Left colon (tissue), 2 donors: ENCODE measurements at regions not wholly inside any gene's neighbourhood (a gene's known extent, or its start where the extent isn't known, plus 50 kb on each side); places are given as distances from the start of the nearest gene placed in this dataset.

Experiments
- ATAC-seq: fragments of 200-7000 bp; cut with Tn5 transposase; one replicate; pipeline ENCODE4 v1.9.1; 2020; ENCODE audit warnings: mild to moderate bottlenecking, moderate library complexity
- DNase-seq, 2 donors: peaks; one replicate each; pipeline ENCODE4 v3.0.0-alpha.2; 2020
- intact Hi-C, 2 donors: fragments of 100-400 bp; cut with DNase I in 1 of 2; cut with micrococcal nuclease in 1 of 2; formaldehyde crosslinking; loops; one replicate each; pipeline versions ENCODE4 v1.11.2 to v1.14.0; 2022; cut with DNase I, micrococcal nuclease
- donor health status: DM: no; HTN: no; CAD: no.
- donor health status: DM: yes; HTN: yes; CAD: no.

GRCh38 chr16:6131526-6132050, 1034.0 kb upstream of the EEF2KMT start:
- no peak for ATAC-seq
- intact Hi-C loops = no loop called here

GRCh38 chr16:6125483-6126259, 1028.1 kb upstream of the EEF2KMT start:
- DNase-seq = no peak
- intact Hi-C loops = no loop called here
- no peak for ATAC-seq

More at GRCh38 chr16:6131526-6132050, 1034.0 kb upstream of the EEF2KMT start:
- no peak for DNase-seq

- ATAC-seq = no peak
- intact Hi-C loops = no loop called here
- no peak for DNase-seq
These were observed 1026.5 kb upstream of the EEF2KMT start for GRCh38 chr16:6124136-6124535.

GRCh38 chr16:6122401-6122800, 1024.8 kb upstream of the EEF2KMT start:
- no peak for ATAC-seq
- intact Hi-C loops = no loop called here
- no peak for DNase-seq

- DNase-seq (no peak), ATAC-seq (no peak)
- intact Hi-C loops = no loop called here
These were observed 1017.1 kb upstream of the EEF2KMT start for GRCh38 chr16:6114691-6115090.

- ATAC-seq (no peak), DNase-seq (no peak)
- intact Hi-C loops = no loop called here
These were observed 1016.2 kb upstream of the EEF2KMT start for GRCh38 chr16:6113749-6114148.

- DNase-seq (no peak), ATAC-seq (no peak)
- intact Hi-C loops = no loop called here
These were observed 1015.1 kb upstream of the EEF2KMT start for GRCh38 chr16:6112700-6113099.

GRCh38 chr16:6111390-6111789, 1013.8 kb upstream of the EEF2KMT start:
- ATAC-seq = no peak
- intact Hi-C loops = no loop called here
- DNase-seq = no peak

- no peak for DNase-seq
- ATAC-seq = no peak
- intact Hi-C loops = no loop called here
These were observed 1012.8 kb upstream of the EEF2KMT start for GRCh38 chr16:6110346-6110745.

GRCh38 chr16:6106061-6106460, 1008.5 kb upstream of the EEF2KMT start:
- DNase-seq (no peak), ATAC-seq (no peak)
- intact Hi-C loops = no loop called here

GRCh38 chr16:6105115-6105514, 1007.5 kb upstream of the EEF2KMT start:
- no peak for ATAC-seq
- no peak for DNase-seq
- intact Hi-C loops = no loop called here

- ATAC-seq (no peak), DNase-seq (no peak)
- intact Hi-C loops = no loop called here
These were observed 1006.8 kb upstream of the EEF2KMT start for GRCh38 chr16:6104428-6104827.

- ATAC-seq (no peak), DNase-seq (no peak)
- intact Hi-C loops = no loop called here
These were observed 1006.0 kb upstream of the EEF2KMT start for GRCh38 chr16:6103561-6103960.

GRCh38 chr16:6099102-6099501, 1001.5 kb upstream of the EEF2KMT start:
- intact Hi-C loops = no loop called here
- DNase-seq (no peak), ATAC-seq (no peak)

GRCh38 chr16:6096931-6097670, 999.5 kb upstream of the EEF2KMT start:
- DNase-seq (no peak), ATAC-seq (no peak)
- intact Hi-C loops = no loop called here

GRCh38 chr16:6095414-6095813, 997.8 kb upstream of the EEF2KMT start:
- ATAC-seq = no peak
- no peak for DNase-seq

GRCh38 chr16:6091021-6091420, 993.4 kb upstream of the EEF2KMT start:
- DNase-seq (no peak), ATAC-seq (no peak)
- intact Hi-C loops = no loop called here

More at GRCh38 chr16:6095414-6095813, 997.8 kb upstream of the EEF2KMT start:
- intact Hi-C loops = no loop called here

- intact Hi-C loops = no loop called here
- ATAC-seq = peak; percentile 62
- peak in 1 of 2 donors; percentile 22 for DNase-seq
These were observed 983.9 kb upstream of the EEF2KMT start for GRCh38 chr16:6081320-6081976.

- ATAC-seq = no peak
- intact Hi-C loops = no loop called here
- no peak for DNase-seq
These were observed 979.0 kb upstream of the EEF2KMT start for GRCh38 chr16:6076631-6077030.

GRCh38 chr16:6068063-6068462, 970.5 kb upstream of the EEF2KMT start:
- intact Hi-C loops = no loop called here
- ATAC-seq (no peak), DNase-seq (no peak)
